Neural cell (in vitro differentiated cells): ENCODE measurements at regions not wholly inside any gene's neighbourhood (a gene's known extent, or its start where the extent isn't known, plus 50 kb on each side); places are given as distances from the start of the nearest gene placed in this dataset.

Experiments
- H2AFZ ChIP-seq: fragments of 200-600, 300-800 bp; sonication (generic), shearing (Covaris generic); 2 replicates; pipeline ENCODE4 v1.6.0; 2014; ENCODE audit warnings: low read depth, mild to moderate bottlenecking, antibody characterized with exemption, low read length, moderate library complexity
- H3F3A ChIP-seq: fragments of 200-600 bp; shearing (Covaris generic); 2 replicates; pipeline ENCODE4 v1.6.1; 2016; ENCODE audit warnings: mild to moderate bottlenecking, moderate library complexity, mixed read lengths, antibody characterized with exemption, low read length; ENCODE audit not compliant: insufficient read depth, poor library complexity, severe bottlenecking
- H3K27ac ChIP-seq: fragments of 200-600, 300-800 bp; sonication (generic), shearing (Covaris generic); 2 replicates; pipeline ENCODE4 v1.5.1; 2014; ENCODE audit warnings: mild to moderate bottlenecking, low read length, moderate library complexity
- H3K27me3 ChIP-seq: fragments of 300-800, 200-600 bp; sonication (generic), shearing (Covaris generic); 2 replicates; pipeline ENCODE4 v1.6.0; 2014; ENCODE audit warnings: mild to moderate bottlenecking, low read depth, low read length, moderate library complexity; ENCODE audit not compliant: insufficient read depth
- H3K36me3 ChIP-seq: fragments of 300-800, 200-600 bp; sonication (generic), shearing (Covaris generic); 2 replicates; pipeline ENCODE4 v1.5.1; 2014; ENCODE audit warnings: mild to moderate bottlenecking, antibody characterized with exemption, low read length, moderate library complexity; ENCODE audit not compliant: insufficient read depth
- H3K4me2 ChIP-seq: fragments of 300-800, 200-600 bp; sonication (generic), shearing (Covaris generic); 2 replicates; pipeline ENCODE4 v1.6.0; 2014; ENCODE audit warnings: mild to moderate bottlenecking, low read length
- H3K4me3 ChIP-seq: fragments of 300-800, 200-600 bp; sonication (generic), shearing (Covaris generic); 2 replicates; pipeline ENCODE4 v1.5.1; 2014; ENCODE audit warnings: mild to moderate bottlenecking, low read length, moderate library complexity
- H3K79me2 ChIP-seq: fragments of 200-600 bp; shearing (Covaris generic); replicated peaks from 2 replicates; pipeline ENCODE4 v1.6.0; 2014; ENCODE audit warnings: mild to moderate bottlenecking, low read length, moderate library complexity; ENCODE audit not compliant: insufficient read depth
- H3K9ac ChIP-seq: fragments of 300-800, 200-600 bp; sonication (generic), shearing (Covaris generic); 2 replicates; pipeline ENCODE4 v1.6.1; 2016; ENCODE audit warnings: mild to moderate bottlenecking, low read length, mixed read lengths
- H3K9me2 ChIP-seq: fragments of 200-600 bp; shearing (Covaris generic); 2 replicates; pipeline ENCODE4 v1.6.1; 2016; ENCODE audit warnings: mild to moderate bottlenecking, low read length, mixed read lengths; ENCODE audit not compliant: insufficient read depth
- H3K9me3 ChIP-seq: fragments of 200-600, 300-800 bp; sonication (generic), shearing (Covaris generic); 2 replicates; pipeline ENCODE4 v1.6.1; 2016; ENCODE audit warnings: mild to moderate bottlenecking, mixed run types, low read length, moderate library complexity, mixed read lengths
- H4K20me1 ChIP-seq: fragments of 200-600 bp; shearing (Covaris generic); 2 replicates; pipeline ENCODE4 v1.6.1; 2016; ENCODE audit warnings: mild to moderate bottlenecking, mixed run types; ENCODE audit not compliant: insufficient read depth
- CTCF ChIP-seq: fragments of 450-650 bp; IDR thresholded peaks from 2 replicates; pipeline ENCODE4 v1.5.1; 2014; ENCODE audit warnings: antibody characterized with exemption, mild to moderate bottlenecking, moderate library complexity; ENCODE audit not compliant: poor library complexity, severe bottlenecking
- EP300 ChIP-seq: fragments of 450-650 bp; conservative IDR thresholded peaks from 2 replicates; pipeline ENCODE4 v1.6.1; 2014; ENCODE audit warnings: antibody characterized with exemption, mild to moderate bottlenecking, moderate library complexity; ENCODE audit not compliant: poor library complexity, severe bottlenecking
- EZH2 ChIP-seq: fragments of 200-600, 300-800 bp; shearing (Covaris generic), sonication (generic); IDR thresholded peaks from 2 replicates; pipeline ENCODE4 v1.6.1; 2014; ENCODE audit warnings: antibody characterized with exemption, low read length, borderline replicate concordance, mild to moderate bottlenecking; ENCODE audit not compliant: insufficient read depth, poor library complexity, severe bottlenecking
- MXI1 ChIP-seq: fragments of 450-650 bp; conservative IDR thresholded peaks from 2 replicates; pipeline ENCODE4 v1.6.1; 2014; ENCODE audit warnings: antibody characterized with exemption, mild to moderate bottlenecking; ENCODE audit not compliant: poor library complexity, severe bottlenecking
- POLR2AphosphoS5 ChIP-seq: IDR thresholded peaks from 2 replicates; pipeline ENCODE4 v1.6.1; 2012
- RAD21 ChIP-seq: fragments of 450-650 bp; conservative IDR thresholded peaks from 2 replicates; pipeline ENCODE4 v1.6.1; 2014; ENCODE audit warnings: antibody characterized with exemption, mild to moderate bottlenecking, moderate library complexity
- REST ChIP-seq: IDR thresholded peaks from 2 replicates; pipeline ENCODE4 v1.6.1; 2012; ENCODE audit warnings: borderline replicate concordance
- SMC3 ChIP-seq: fragments of 450-650 bp; conservative IDR thresholded peaks from 2 replicates; pipeline ENCODE4 v1.6.1; 2014; ENCODE audit warnings: antibody characterized with exemption, mild to moderate bottlenecking, moderate library complexity; ENCODE audit not compliant: poor library complexity
- TAF1 ChIP-seq: IDR thresholded peaks from 2 replicates; pipeline ENCODE4 v1.6.1; 2012; ENCODE audit warnings: low read depth

GRCh38 chr15:58309963-58310928 is 121.5 kb upstream of the LIPC start:
- TF ChIP-seq SMC3 (no peak), RAD21 (no peak), CTCF (no peak), TAF1 (no peak), POLR2AphosphoS5 (no peak), EP300 (no peak), EZH2 (no peak), REST (no peak), MXI1 (no peak)
- H3K4me3 ChIP-seq = no peak overlapping the region
- no peaks in the 10 kb centered on the region for H3K9me3 ChIP-seq
- no peak overlapping the region for H2AFZ ChIP-seq
- H3K27ac ChIP-seq = no peak overlapping the region
- no peaks in the 10 kb centered on the region for H3K27me3 ChIP-seq
- no peaks in the 10 kb centered on the region for H3K36me3 ChIP-seq
- no peaks in the 10 kb centered on the region for H3F3A ChIP-seq
- no peak overlapping the region for H3K4me2 ChIP-seq
- no peaks in the 10 kb centered on the region for H3K9me2 ChIP-seq
- H3K9ac ChIP-seq = no peak overlapping the region
- no peaks in the 10 kb centered on the region for H4K20me1 ChIP-seq
- no peaks in the 10 kb centered on the region for H3K79me2 ChIP-seq

- no peak for TF ChIP-seq MXI1
- no peak for TF ChIP-seq TAF1
- TF ChIP-seq REST = no peak
- TF ChIP-seq RAD21 = no peak
- TF ChIP-seq SMC3 = no peak
- no peak for TF ChIP-seq POLR2AphosphoS5
- TF ChIP-seq EP300 = no peak
- no peak for TF ChIP-seq CTCF
- TF ChIP-seq EZH2 = no peak
- Histone ChIP-seq H3K4me3 (no peak overlapping the region), H4K20me1 (no peaks in the 10 kb centered on the region), H3K9ac (no peak overlapping the region), H3K36me3 (no peaks in the 10 kb centered on the region), H3K27me3 (no peaks in the 10 kb centered on the region), H3K9me2 (no peaks in the 10 kb centered on the region), H3K27ac (no peak overlapping the region), H3K79me2 (no peaks in the 10 kb centered on the region), H3F3A (no peaks in the 10 kb centered on the region), H2AFZ (no peak overlapping the region), H3K4me2 (no peak overlapping the region), H3K9me3 (no peaks in the 10 kb centered on the region)
Measured at GRCh38 chr15:58311556-58311955, 120.2 kb upstream of the LIPC start.
